NCI-H1417 treated with DMSO at 0.1 percent for 48 hours (cell line): ENCODE measurements at regions not wholly inside any gene's neighbourhood (a gene's known extent, or its start where the extent isn't known, plus 50 kb on each side); places are given as distances from the start of the nearest gene placed in this dataset.

Source experiments
- DNase-seq: peaks from one replicate; lab custom pipeline; 2025; lab: John Stamatoyannopoulos, UW

GRCh38 chr17:70654706-70655105 lies 485.4 kb downstream of the KCNJ2 start:
- DNase-seq, result no peak

- DNase-seq, result no peak
Observed at GRCh38 chr17:70655176-70655958, 486.0 kb downstream of the KCNJ2 start.

GRCh38 chr17:70658317-70658716 lies 489.0 kb downstream of the KCNJ2 start:
- DNase-seq, result no peak

GRCh38 chr17:70658840-70659239 lies 489.5 kb downstream of the KCNJ2 start:
- DNase-seq, result no peak

GRCh38 chr17:70661342-70662222 lies 492.2 kb downstream of the KCNJ2 start:
- peak; percentile 60 for DNase-seq

- DNase-seq, result no peak
Observed at GRCh38 chr17:70668276-70668937, 499.1 kb downstream of the KCNJ2 start.

GRCh38 chr17:70668938-70669778 lies 499.8 kb downstream of the KCNJ2 start:
- DNase-seq, result no peak

GRCh38 chr17:70674061-70674460 lies 504.7 kb downstream of the KCNJ2 start:
- no peak for DNase-seq

GRCh38 chr17:70675070-70675590 lies 505.8 kb downstream of the KCNJ2 start:
- no peak for DNase-seq

GRCh38 chr17:70677783-70678647 lies 508.7 kb downstream of the KCNJ2 start:
- no peak for DNase-seq

GRCh38 chr17:70678889-70679288 lies 509.6 kb downstream of the KCNJ2 start:
- no peak for DNase-seq

- no peak for DNase-seq
Observed at GRCh38 chr17:70683936-70684335, 514.6 kb downstream of the KCNJ2 start.

- no peak for DNase-seq
Observed at GRCh38 chr17:70687421-70687820, 518.1 kb downstream of the KCNJ2 start.

GRCh38 chr17:70691150-70691549 lies 521.8 kb downstream of the KCNJ2 start:
- DNase-seq, result no peak

GRCh38 chr17:70699408-70699807 lies 530.1 kb downstream of the KCNJ2 start:
- DNase-seq, result no peak

- DNase-seq, result no peak
Observed at GRCh38 chr17:70702683-70703255, 533.4 kb downstream of the KCNJ2 start.

- no peak for DNase-seq
Observed at GRCh38 chr17:70709596-70709995, 540.3 kb downstream of the KCNJ2 start.

GRCh38 chr17:70713694-70714093 lies 544.4 kb downstream of the KCNJ2 start:
- DNase-seq, result no peak

GRCh38 chr17:70716551-70716950 lies 547.2 kb downstream of the KCNJ2 start:
- no peak for DNase-seq

- DNase-seq, result no peak
Observed at GRCh38 chr17:70717042-70717441, 547.7 kb downstream of the KCNJ2 start.
